GM12878 (cell line): ENCODE measurements at regions not wholly inside any gene's neighbourhood (a gene's known extent, or its start where the extent isn't known, plus 50 kb on each side); places are given as distances from the start of the nearest gene placed in this dataset.

Source experiments
- ATAC-seq: fragments of 200-7000 bp; cut with Tn5 transposase; 3 replicates; pipeline ENCODE4 v1.9.1; 2020; ENCODE audit warnings: mild to moderate bottlenecking, moderate library complexity
- BruUV-seq: library from RNA; stranded (reverse); fragments of 400-500 nt; replicated peaks from 2 replicates; lab custom pipeline; 2021; lab: Mats Ljungman, UMichigan
- CTCF ChIA-PET: fragments of 300-600 bp; sonication (Branson Sonifier 250); formaldehyde crosslinking; extraction: SDS; loops from one replicate; lab custom pipeline; 2021; ENCODE audit warnings: inconsistent platforms; lab: Yijun Ruan, JAX
- POLR2A ChIA-PET: fragments of 350-600 bp; formaldehyde crosslinking; extraction: SDS; loops from one replicate; lab custom pipeline; 2021; ENCODE audit warnings: inconsistent platforms; lab: Charles Lee
- RAD21 ChIA-PET: fragments of 300-600 bp; sonication (Branson Sonifier 250); formaldehyde crosslinking; loops from one replicate; lab custom pipeline; 2023; ENCODE audit warnings: antibody characterized with exemption; ENCODE audit not compliant: unreplicated experiment; lab: Charles Lee
- SMC1A ChIA-PET: fragments of 300-600 bp; sonication (Branson Sonifier 250); formaldehyde crosslinking; loops from one replicate; lab custom pipeline; 2023; ENCODE audit not compliant: unreplicated experiment, uncharacterized antibody; lab: Charles Lee
- DNase-seq: peaks from one replicate; pipeline ENCODE4 v3.0.0-alpha.2; 2011; ENCODE audit warnings: low read depth, low spot score
- FAIRE-seq: peaks from 3 replicates; lab custom pipeline; 2011; peaks lifted over from hg19 to GRCh38; lab: Jason Lieb, UNC
- H2AFZ ChIP-seq: 2 replicates; pipeline ENCODE4 v1.6.0; 2011; ENCODE audit warnings: low read depth, low read length, control low read depth; ENCODE audit not compliant: control insufficient read depth
- H3K27ac ChIP-seq: 2 replicates; pipeline ENCODE4 v1.5.1; 2011; ENCODE audit warnings: control low read depth; ENCODE audit not compliant: control insufficient read depth, insufficient read depth
- H3K27me3 ChIP-seq, 2 experiments: replicated peaks in 1 of 2; 2 replicates each; pipeline versions ENCODE4 v1.6.0 to v1.6.1; 2011; ENCODE audit warnings: low read length in 1 of 2; ENCODE audit not compliant: control insufficient read depth in 2 of 2, insufficient read depth in 2 of 2
- H3K36me3 ChIP-seq, 2 experiments: 2 replicates each; pipeline ENCODE4 v1.5.1; 2011; ENCODE audit warnings: low read length in 1 of 2; ENCODE audit not compliant: control insufficient read depth in 2 of 2, insufficient read depth in 2 of 2
- H3K4me1 ChIP-seq: 2 replicates; pipeline ENCODE4 v1.6.1; 2011; ENCODE audit warnings: mild to moderate bottlenecking, low read length, moderate library complexity, mixed read lengths; ENCODE audit not compliant: control insufficient read depth, insufficient read depth
- H3K4me2 ChIP-seq: 2 replicates; pipeline ENCODE4 v1.6.0; 2011; ENCODE audit warnings: control low read depth; ENCODE audit not compliant: control insufficient read depth, insufficient read depth
- H3K4me3 ChIP-seq: fragments of 200-600 bp; sonication (generic); 2 replicates; pipeline ENCODE4 v1.5.1; 2016
- H3K79me2 ChIP-seq: 2 replicates; pipeline ENCODE4 v1.6.0; 2011; ENCODE audit warnings: low read length; ENCODE audit not compliant: control insufficient read depth, insufficient read depth
- H3K9ac ChIP-seq: 2 replicates; pipeline ENCODE4 v1.8.0; 2011; ENCODE audit warnings: low read length, control low read depth, mixed read lengths; ENCODE audit not compliant: control insufficient read depth, insufficient read depth
- H3K9me3 ChIP-seq: replicated peaks from 3 replicates; pipeline ENCODE4 v1.5.1; 2011; ENCODE audit warnings: mild to moderate bottlenecking, low read length; ENCODE audit not compliant: control insufficient read depth, insufficient read depth
- H4K20me1 ChIP-seq: 2 replicates; pipeline ENCODE4 v1.6.0; 2011; ENCODE audit not compliant: control insufficient read depth, insufficient read depth
- ASH2L ChIP-seq: fragments of 300-600, 200-600 bp; sonication (generic); IDR thresholded peaks from 2 replicates; pipeline ENCODE4 v1.6.1; 2017; ENCODE audit warnings: low read depth, mild to moderate bottlenecking, borderline replicate concordance
- ATF7 ChIP-seq: fragments of 450-650 bp; IDR thresholded peaks from 2 replicates; pipeline ENCODE4 v1.6.1; 2016; ENCODE audit warnings: low read depth, mild to moderate bottlenecking
- CBX3 ChIP-seq: fragments of 200-600 bp; sonication (generic); IDR thresholded peaks from 2 replicates; pipeline ENCODE4 v1.6.1; 2016; ENCODE audit warnings: low read depth, borderline replicate concordance
- EGR1 ChIP-seq, 2 experiments: IDR thresholded peaks; 1 replicate in 1 of 2; 2 replicates in 1 of 2; pipeline ENCODE4 v1.6.1; 2011 to 2012; ENCODE audit warnings: low read depth in 2 of 2, low read length in 2 of 2, borderline replicate concordance in 1 of 2, mild to moderate bottlenecking in 1 of 2, moderate library complexity in 1 of 2
- EZH2 ChIP-seq: IDR thresholded peaks from 2 replicates; pipeline ENCODE4 v1.6.1; 2012; ENCODE audit warnings: low read depth, mild to moderate bottlenecking, control low read depth, inconsistent platforms, low read length, borderline replicate concordance; ENCODE audit not compliant: control insufficient read depth
- FOS ChIP-seq: IDR thresholded peaks from 3 replicates; pipeline ENCODE4 v1.6.1; 2011; ENCODE audit warnings: borderline replicate concordance; ENCODE audit not compliant: insufficient read length; ENCODE audit errors: extremely low read depth
- HDGF ChIP-seq: fragments of 450-650 bp; IDR thresholded peaks from 2 replicates; pipeline ENCODE4 v1.6.1; 2016; ENCODE audit warnings: antibody characterized with exemption
- MYC ChIP-seq: IDR thresholded peaks from 2 replicates; pipeline ENCODE4 v1.6.1; 2011; ENCODE audit warnings: mild to moderate bottlenecking, low read length, moderate library complexity, inconsistent platforms; ENCODE audit not compliant: insufficient read depth, insufficient replicate concordance, insufficient read length, severe bottlenecking
- NR2C1 ChIP-seq: fragments of 450-650 bp; IDR thresholded peaks from 2 replicates; pipeline ENCODE4 v1.6.1; 2017; ENCODE audit warnings: antibody characterized with exemption, mild to moderate bottlenecking, moderate library complexity
- SIN3A ChIP-seq: IDR thresholded peaks from 2 replicates; pipeline ENCODE4 v1.6.1; 2012; ENCODE audit warnings: low read depth, low read length, improper control_type of control experiment
- WRNIP1 ChIP-seq: IDR thresholded peaks from 2 replicates; pipeline ENCODE4 v1.6.1; 2011; ENCODE audit warnings: low read depth, low read length, improper control_type of control experiment, borderline replicate concordance
- YY1 ChIP-seq: IDR thresholded peaks from 2 replicates; pipeline ENCODE4 v1.6.1; 2011; ENCODE audit warnings: low read depth, mild to moderate bottlenecking, low read length
- ZNF207 ChIP-seq: fragments of 450-650 bp; IDR thresholded peaks from 2 replicates; pipeline ENCODE4 v1.6.1; 2014; ENCODE audit warnings: antibody characterized with exemption, mild to moderate bottlenecking, borderline replicate concordance
- in situ Hi-C: fragments of 300-500 bp; cut with MboI; formaldehyde crosslinking; loops from 9 replicates; pipeline ENCODE4 v1.14.3; 2018; ENCODE audit warnings: mixed read lengths
- intact Hi-C: fragments of 100-400 bp; cut with micrococcal nuclease; formaldehyde crosslinking; loops from one replicate; pipeline ENCODE4 v1.14.2; 2022; ENCODE audit not compliant: unreplicated experiment
- TF ChIP-seq, protein P1 (sequence below): fragments of 450-650 bp; IDR thresholded peaks from 2 replicates; pipeline ENCODE4 v1.6.1; 2017; ENCODE audit warnings: mild to moderate bottlenecking, moderate library complexity
- TF ChIP-seq, protein P2 (sequence below): fragments of 150-350 bp; IDR thresholded peaks from 2 replicates; pipeline ENCODE4 v1.6.1; 2014; ENCODE audit warnings: mild to moderate bottlenecking, low read depth, low read length

DNA sequence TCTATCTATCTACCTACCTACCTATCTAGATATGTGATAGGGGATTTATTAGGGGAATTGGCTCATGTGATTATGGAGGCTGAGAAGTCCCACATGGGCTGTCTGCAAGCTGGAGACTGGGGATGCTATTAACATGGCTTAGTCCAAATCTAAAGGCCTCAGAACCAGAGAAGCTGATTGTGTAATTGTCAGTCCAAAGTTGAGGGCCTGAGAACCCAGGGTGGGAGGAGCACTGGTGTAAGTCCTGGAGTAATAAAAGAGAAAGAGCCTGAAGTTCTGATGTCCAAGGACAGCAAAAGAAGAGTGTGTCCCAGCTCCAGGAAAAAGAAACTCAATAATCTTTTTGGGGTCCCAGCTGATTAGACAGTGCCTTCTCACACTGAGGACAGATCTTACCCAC is 98.5 kb upstream of the SEL1L start:
- CTCF ChIA-PET: no interaction called here
- RAD21 ChIA-PET: no interaction called here
- H3K4me3 ChIP-seq: no peak overlapping the region
- POLR2A ChIA-PET: no interaction called here
- no peak overlapping the region for H3K9ac ChIP-seq
- SMC1A ChIA-PET: no interaction called here
- no peak overlapping the region for H3K4me2 ChIP-seq
- no peak overlapping the region for H2AFZ ChIP-seq
- in situ Hi-C loops (no loop called here), intact Hi-C loops (no loop called here)
- no peak for TF ChIP-seq FOS
- TF ChIP-seq EZH2: no peak
- TF ChIP-seq NR2C1: no peak
- no peak for TF ChIP-seq CBX3
- no peak for TF ChIP-seq ATF7
- TF ChIP-seq WRNIP1: no peak
- TF ChIP-seq, protein P1, sequence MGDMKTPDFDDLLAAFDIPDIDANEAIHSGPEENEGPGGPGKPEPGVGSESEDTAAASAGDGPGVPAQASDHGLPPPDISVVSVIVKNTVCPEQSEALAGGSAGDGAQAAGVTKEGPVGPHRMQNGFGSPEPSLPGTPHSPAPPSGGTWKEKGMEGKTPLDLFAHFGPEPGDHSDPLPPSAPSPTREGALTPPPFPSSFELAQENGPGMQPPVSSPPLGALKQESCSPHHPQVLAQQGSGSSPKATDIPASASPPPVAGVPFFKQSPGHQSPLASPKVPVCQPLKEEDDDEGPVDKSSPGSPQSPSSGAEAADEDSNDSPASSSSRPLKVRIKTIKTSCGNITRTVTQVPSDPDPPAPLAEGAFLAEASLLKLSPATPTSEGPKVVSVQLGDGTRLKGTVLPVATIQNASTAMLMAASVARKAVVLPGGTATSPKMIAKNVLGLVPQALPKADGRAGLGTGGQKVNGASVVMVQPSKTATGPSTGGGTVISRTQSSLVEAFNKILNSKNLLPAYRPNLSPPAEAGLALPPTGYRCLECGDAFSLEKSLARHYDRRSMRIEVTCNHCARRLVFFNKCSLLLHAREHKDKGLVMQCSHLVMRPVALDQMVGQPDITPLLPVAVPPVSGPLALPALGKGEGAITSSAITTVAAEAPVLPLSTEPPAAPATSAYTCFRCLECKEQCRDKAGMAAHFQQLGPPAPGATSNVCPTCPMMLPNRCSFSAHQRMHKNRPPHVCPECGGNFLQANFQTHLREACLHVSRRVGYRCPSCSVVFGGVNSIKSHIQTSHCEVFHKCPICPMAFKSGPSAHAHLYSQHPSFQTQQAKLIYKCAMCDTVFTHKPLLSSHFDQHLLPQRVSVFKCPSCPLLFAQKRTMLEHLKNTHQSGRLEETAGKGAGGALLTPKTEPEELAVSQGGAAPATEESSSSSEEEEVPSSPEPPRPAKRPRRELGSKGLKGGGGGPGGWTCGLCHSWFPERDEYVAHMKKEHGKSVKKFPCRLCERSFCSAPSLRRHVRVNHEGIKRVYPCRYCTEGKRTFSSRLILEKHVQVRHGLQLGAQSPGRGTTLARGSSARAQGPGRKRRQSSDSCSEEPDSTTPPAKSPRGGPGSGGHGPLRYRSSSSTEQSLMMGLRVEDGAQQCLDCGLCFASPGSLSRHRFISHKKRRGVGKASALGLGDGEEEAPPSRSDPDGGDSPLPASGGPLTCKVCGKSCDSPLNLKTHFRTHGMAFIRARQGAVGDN: no peak
- no peak for TF ChIP-seq YY1
- TF ChIP-seq ZNF207: no peak
- TF ChIP-seq, protein P2, sequence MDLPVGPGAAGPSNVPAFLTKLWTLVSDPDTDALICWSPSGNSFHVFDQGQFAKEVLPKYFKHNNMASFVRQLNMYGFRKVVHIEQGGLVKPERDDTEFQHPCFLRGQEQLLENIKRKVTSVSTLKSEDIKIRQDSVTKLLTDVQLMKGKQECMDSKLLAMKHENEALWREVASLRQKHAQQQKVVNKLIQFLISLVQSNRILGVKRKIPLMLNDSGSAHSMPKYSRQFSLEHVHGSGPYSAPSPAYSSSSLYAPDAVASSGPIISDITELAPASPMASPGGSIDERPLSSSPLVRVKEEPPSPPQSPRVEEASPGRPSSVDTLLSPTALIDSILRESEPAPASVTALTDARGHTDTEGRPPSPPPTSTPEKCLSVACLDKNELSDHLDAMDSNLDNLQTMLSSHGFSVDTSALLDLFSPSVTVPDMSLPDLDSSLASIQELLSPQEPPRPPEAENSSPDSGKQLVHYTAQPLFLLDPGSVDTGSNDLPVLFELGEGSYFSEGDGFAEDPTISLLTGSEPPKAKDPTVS: no peak
- no peak for TF ChIP-seq MYC
- no peak for TF ChIP-seq EGR1 (IDR thresholded peaks at IDR 0.05; ENCODE audit: borderline replicate concordance in 1 of 2, low read depth in 2 of 2, low read length in 2 of 2)
- TF ChIP-seq HDGF: no peak
- no peak for TF ChIP-seq SIN3A
- TF ChIP-seq ASH2L: no peak
- BruUV-seq: no TSS peak
- H3K27me3 ChIP-seq: no peaks in the 10 kb centered on the region
- no peaks in the 10 kb centered on the region for H4K20me1 ChIP-seq
- H3K4me1 ChIP-seq: no peaks in the 10 kb centered on the region
- no peaks in the 10 kb centered on the region for H3K36me3 ChIP-seq
- no peaks in the 10 kb centered on the region for H3K79me2 ChIP-seq
- no peaks in the 10 kb centered on the region for H3K9me3 ChIP-seq
- DNase-seq: no peak
- no peak overlapping the region for H3K27ac ChIP-seq
- FAIRE-seq: no peak
- no peak for ATAC-seq
